ENCODE measurements at regions not wholly inside any gene's neighbourhood (a gene's known extent, or its start where the extent isn't known, plus 50 kb on each side); places are given as distances from the start of the nearest gene placed in this dataset.

DNA sequence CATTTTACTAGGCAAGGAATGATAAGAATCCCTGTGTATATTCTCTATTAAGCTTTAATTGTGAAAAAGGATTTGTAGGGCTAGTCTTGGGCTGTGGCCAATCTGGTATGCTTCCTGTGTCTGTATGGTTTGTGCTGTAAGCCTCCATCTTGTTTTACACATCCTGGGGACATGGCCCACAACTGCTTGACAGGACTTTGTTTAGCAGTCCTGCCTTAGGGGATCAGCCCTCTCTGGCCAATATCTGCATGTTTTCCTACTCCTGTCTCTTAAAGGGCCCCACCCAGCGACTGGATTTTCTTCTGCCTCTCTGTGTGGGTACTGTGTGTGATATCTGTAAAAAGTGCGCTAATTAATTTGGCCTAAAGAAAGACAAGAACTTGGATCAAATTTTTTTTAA lies 813.2 kb downstream of the PLA2G4A start:
- TF ChIP-seq POLR2AphosphoS5 (IDR thresholded peaks at IDR 0.05; ENCODE audit: low read depth) (no peak), CREB1 (CRISPR knock-in tag; IDR thresholded peaks at IDR 0.05; ENCODE audit: low read depth) (no peak), EZH2phosphoT487 (IDR thresholded peaks at IDR 0.05; ENCODE audit: unreplicated experiment) (no peak), EZH2 (IDR thresholded peaks at IDR 0.05; ENCODE audit: low read depth, unreplicated experiment) (no peak), STAT1 (IDR thresholded peaks at IDR 0.05; ENCODE audit: unreplicated experiment) (no peak), ZNF331 (CRISPR knock-in tag; IDR thresholded peaks at IDR 0.05; ENCODE audit: low read depth) (no peak), ZNF114 (CRISPR knock-in tag; IDR thresholded peaks at IDR 0.05) (no peak), NANOG (IDR thresholded peaks at IDR 0.05; ENCODE audit: borderline replicate concordance) (no peak), JUNB (IDR thresholded peaks at IDR 0.05; ENCODE audit: unreplicated experiment) (no peak)
- TF ChIP-seq, protein P1, sequence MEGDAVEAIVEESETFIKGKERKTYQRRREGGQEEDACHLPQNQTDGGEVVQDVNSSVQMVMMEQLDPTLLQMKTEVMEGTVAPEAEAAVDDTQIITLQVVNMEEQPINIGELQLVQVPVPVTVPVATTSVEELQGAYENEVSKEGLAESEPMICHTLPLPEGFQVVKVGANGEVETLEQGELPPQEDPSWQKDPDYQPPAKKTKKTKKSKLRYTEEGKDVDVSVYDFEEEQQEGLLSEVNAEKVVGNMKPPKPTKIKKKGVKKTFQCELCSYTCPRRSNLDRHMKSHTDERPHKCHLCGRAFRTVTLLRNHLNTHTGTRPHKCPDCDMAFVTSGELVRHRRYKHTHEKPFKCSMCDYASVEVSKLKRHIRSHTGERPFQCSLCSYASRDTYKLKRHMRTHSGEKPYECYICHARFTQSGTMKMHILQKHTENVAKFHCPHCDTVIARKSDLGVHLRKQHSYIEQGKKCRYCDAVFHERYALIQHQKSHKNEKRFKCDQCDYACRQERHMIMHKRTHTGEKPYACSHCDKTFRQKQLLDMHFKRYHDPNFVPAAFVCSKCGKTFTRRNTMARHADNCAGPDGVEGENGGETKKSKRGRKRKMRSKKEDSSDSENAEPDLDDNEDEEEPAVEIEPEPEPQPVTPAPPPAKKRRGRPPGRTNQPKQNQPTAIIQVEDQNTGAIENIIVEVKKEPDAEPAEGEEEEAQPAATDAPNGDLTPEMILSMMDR (conservative IDR thresholded peaks at IDR 0.05; ENCODE audit: low read depth in 2 of 2), result no peak
- TF ChIP-seq, protein P2, sequence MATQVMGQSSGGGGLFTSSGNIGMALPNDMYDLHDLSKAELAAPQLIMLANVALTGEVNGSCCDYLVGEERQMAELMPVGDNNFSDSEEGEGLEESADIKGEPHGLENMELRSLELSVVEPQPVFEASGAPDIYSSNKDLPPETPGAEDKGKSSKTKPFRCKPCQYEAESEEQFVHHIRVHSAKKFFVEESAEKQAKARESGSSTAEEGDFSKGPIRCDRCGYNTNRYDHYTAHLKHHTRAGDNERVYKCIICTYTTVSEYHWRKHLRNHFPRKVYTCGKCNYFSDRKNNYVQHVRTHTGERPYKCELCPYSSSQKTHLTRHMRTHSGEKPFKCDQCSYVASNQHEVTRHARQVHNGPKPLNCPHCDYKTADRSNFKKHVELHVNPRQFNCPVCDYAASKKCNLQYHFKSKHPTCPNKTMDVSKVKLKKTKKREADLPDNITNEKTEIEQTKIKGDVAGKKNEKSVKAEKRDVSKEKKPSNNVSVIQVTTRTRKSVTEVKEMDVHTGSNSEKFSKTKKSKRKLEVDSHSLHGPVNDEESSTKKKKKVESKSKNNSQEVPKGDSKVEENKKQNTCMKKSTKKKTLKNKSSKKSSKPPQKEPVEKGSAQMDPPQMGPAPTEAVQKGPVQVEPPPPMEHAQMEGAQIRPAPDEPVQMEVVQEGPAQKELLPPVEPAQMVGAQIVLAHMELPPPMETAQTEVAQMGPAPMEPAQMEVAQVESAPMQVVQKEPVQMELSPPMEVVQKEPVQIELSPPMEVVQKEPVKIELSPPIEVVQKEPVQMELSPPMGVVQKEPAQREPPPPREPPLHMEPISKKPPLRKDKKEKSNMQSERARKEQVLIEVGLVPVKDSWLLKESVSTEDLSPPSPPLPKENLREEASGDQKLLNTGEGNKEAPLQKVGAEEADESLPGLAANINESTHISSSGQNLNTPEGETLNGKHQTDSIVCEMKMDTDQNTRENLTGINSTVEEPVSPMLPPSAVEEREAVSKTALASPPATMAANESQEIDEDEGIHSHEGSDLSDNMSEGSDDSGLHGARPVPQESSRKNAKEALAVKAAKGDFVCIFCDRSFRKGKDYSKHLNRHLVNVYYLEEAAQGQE (IDR thresholded peaks at IDR 0.05; ENCODE audit: unreplicated experiment), result no peak
- TF ChIP-seq, protein P3, sequence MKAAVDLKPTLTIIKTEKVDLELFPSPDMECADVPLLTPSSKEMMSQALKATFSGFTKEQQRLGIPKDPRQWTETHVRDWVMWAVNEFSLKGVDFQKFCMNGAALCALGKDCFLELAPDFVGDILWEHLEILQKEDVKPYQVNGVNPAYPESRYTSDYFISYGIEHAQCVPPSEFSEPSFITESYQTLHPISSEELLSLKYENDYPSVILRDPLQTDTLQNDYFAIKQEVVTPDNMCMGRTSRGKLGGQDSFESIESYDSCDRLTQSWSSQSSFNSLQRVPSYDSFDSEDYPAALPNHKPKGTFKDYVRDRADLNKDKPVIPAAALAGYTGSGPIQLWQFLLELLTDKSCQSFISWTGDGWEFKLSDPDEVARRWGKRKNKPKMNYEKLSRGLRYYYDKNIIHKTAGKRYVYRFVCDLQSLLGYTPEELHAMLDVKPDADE (IDR thresholded peaks at IDR 0.05), result no peak
- TF ChIP-seq, protein P4, sequence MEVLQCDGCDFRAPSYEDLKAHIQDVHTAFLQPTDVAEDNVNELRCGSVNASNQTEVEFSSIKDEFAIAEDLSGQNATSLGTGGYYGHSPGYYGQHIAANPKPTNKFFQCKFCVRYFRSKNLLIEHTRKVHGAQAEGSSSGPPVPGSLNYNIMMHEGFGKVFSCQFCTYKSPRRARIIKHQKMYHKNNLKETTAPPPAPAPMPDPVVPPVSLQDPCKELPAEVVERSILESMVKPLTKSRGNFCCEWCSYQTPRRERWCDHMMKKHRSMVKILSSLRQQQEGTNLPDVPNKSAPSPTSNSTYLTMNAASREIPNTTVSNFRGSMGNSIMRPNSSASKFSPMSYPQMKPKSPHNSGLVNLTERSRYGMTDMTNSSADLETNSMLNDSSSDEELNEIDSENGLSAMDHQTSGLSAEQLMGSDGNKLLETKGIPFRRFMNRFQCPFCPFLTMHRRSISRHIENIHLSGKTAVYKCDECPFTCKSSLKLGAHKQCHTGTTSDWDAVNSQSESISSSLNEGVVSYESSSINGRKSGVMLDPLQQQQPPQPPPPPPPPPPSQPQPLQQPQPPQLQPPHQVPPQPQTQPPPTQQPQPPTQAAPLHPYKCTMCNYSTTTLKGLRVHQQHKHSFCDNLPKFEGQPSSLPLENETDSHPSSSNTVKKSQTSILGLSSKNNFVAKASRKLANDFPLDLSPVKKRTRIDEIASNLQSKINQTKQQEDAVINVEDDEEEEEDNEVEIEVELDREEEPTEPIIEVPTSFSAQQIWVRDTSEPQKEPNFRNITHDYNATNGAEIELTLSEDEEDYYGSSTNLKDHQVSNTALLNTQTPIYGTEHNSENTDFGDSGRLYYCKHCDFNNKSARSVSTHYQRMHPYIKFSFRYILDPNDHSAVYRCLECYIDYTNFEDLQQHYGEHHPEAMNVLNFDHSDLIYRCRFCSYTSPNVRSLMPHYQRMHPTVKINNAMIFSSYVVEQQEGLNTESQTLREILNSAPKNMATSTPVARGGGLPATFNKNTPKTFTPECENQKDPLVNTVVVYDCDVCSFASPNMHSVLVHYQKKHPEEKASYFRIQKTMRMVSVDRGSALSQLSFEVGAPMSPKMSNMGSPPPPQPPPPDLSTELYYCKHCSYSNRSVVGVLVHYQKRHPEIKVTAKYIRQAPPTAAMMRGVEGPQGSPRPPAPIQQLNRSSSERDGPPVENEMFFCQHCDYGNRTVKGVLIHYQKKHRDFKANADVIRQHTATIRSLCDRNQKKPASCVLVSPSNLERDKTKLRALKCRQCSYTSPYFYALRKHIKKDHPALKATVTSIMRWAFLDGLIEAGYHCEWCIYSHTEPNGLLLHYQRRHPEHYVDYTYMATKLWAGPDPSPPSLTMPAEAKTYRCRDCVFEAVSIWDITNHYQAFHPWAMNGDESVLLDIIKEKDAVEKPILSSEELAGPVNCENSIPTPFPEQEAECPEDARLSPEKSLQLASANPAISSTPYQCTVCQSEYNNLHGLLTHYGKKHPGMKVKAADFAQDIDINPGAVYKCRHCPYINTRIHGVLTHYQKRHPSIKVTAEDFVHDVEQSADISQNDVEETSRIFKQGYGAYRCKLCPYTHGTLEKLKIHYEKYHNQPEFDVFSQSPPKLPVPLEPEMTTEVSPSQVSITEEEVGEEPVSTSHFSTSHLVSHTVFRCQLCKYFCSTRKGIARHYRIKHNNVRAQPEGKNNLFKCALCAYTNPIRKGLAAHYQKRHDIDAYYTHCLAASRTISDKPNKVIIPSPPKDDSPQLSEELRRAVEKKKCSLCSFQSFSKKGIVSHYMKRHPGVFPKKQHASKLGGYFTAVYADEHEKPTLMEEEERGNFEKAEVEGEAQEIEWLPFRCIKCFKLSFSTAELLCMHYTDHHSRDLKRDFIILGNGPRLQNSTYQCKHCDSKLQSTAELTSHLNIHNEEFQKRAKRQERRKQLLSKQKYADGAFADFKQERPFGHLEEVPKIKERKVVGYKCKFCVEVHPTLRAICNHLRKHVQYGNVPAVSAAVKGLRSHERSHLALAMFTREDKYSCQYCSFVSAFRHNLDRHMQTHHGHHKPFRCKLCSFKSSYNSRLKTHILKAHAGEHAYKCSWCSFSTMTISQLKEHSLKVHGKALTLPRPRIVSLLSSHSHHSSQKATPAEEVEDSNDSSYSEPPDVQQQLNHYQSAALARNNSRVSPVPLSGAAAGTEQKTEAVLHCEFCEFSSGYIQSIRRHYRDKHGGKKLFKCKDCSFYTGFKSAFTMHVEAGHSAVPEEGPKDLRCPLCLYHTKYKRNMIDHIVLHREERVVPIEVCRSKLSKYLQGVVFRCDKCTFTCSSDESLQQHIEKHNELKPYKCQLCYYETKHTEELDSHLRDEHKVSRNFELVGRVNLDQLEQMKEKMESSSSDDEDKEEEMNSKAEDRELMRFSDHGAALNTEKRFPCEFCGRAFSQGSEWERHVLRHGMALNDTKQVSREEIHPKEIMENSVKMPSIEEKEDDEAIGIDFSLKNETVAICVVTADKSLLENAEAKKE (CRISPR knock-in tag; IDR thresholded peaks at IDR 0.05), result no peak

All from GM23338 (cell line).